ENCODE measurements at regions not wholly inside any gene's neighbourhood (a gene's known extent, or its start where the extent isn't known, plus 50 kb on each side); places are given as distances from the start of the nearest gene placed in this dataset.

DNA sequence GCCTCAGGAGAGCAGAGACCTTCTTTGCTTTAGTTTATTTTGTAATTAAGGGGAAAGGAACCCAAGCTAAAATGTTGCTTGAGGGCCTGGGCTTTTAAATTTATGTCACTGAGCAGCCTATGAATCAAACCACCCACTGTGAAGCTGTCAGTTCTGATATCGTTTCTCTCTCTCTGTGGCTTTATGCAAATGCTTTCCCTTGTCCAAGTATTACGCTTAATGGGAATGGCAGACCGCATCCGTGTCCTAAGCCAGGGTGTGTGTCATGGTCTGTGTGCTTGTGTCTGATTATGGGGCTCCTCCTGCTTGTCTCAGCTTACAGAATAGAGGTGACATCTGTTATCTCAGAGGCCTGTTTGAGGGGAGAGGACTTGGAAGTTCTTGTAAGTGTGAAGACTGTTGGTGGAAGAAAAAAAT lies 82.4 kb downstream of the EBLN2 start:
- TF ChIP-seq, protein P1, sequence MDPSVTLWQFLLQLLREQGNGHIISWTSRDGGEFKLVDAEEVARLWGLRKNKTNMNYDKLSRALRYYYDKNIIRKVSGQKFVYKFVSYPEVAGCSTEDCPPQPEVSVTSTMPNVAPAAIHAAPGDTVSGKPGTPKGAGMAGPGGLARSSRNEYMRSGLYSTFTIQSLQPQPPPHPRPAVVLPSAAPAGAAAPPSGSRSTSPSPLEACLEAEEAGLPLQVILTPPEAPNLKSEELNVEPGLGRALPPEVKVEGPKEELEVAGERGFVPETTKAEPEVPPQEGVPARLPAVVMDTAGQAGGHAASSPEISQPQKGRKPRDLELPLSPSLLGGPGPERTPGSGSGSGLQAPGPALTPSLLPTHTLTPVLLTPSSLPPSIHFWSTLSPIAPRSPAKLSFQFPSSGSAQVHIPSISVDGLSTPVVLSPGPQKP (IDR thresholded peaks at IDR 0.05; ENCODE audit: borderline replicate concordance, low read depth, low read length): no peak
- TF ChIP-seq CTCF (conservative IDR thresholded peaks at IDR 0.05; ENCODE audit: low read depth, low read length) (no peak), POLR2A (IDR thresholded peaks at IDR 0.05; ENCODE audit: low read depth, low read length) (no peak), RCOR1 (IDR thresholded peaks at IDR 0.05; ENCODE audit: insufficient replicate concordance, low read length) (no peak), CEBPB (IDR thresholded peaks at IDR 0.05; ENCODE audit: low read depth, low read length) (no peak), RFX5 (IDR thresholded peaks at IDR 0.05; ENCODE audit: low read depth, low read length) (no peak), BHLHE40 (IDR thresholded peaks at IDR 0.05; ENCODE audit: low read depth, low read length) (no peak), RAD21 (IDR thresholded peaks at IDR 0.05; ENCODE audit: low read length) (no peak), FOS (IDR thresholded peaks at IDR 0.05; ENCODE audit: low read depth, low read length) (no peak), SMC3 (IDR thresholded peaks at IDR 0.05; ENCODE audit: low read depth, low read length) (no peak), MAFK (IDR thresholded peaks at IDR 0.05; ENCODE audit: low read depth, low read length) (no peak), MXI1 (IDR thresholded peaks at IDR 0.05; ENCODE audit: borderline replicate concordance, low read depth, low read length) (no peak), MAZ (IDR thresholded peaks at IDR 0.05; ENCODE audit: borderline replicate concordance, low read depth, low read length) (no peak)
- TF ChIP-seq, protein P2, sequence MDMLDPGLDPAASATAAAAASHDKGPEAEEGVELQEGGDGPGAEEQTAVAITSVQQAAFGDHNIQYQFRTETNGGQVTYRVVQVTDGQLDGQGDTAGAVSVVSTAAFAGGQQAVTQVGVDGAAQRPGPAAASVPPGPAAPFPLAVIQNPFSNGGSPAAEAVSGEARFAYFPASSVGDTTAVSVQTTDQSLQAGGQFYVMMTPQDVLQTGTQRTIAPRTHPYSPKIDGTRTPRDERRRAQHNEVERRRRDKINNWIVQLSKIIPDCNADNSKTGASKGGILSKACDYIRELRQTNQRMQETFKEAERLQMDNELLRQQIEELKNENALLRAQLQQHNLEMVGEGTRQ (IDR thresholded peaks at IDR 0.05; ENCODE audit: low read depth, low read length): no peak
